ENCODE measurements at regions not wholly inside any gene's neighbourhood (a gene's known extent, or its start where the extent isn't known, plus 50 kb on each side); places are given as distances from the start of the nearest gene placed in this dataset.
A peak's percentile ranks its signal among the peaks of the same experiment; 100 is the strongest.

DNA sequence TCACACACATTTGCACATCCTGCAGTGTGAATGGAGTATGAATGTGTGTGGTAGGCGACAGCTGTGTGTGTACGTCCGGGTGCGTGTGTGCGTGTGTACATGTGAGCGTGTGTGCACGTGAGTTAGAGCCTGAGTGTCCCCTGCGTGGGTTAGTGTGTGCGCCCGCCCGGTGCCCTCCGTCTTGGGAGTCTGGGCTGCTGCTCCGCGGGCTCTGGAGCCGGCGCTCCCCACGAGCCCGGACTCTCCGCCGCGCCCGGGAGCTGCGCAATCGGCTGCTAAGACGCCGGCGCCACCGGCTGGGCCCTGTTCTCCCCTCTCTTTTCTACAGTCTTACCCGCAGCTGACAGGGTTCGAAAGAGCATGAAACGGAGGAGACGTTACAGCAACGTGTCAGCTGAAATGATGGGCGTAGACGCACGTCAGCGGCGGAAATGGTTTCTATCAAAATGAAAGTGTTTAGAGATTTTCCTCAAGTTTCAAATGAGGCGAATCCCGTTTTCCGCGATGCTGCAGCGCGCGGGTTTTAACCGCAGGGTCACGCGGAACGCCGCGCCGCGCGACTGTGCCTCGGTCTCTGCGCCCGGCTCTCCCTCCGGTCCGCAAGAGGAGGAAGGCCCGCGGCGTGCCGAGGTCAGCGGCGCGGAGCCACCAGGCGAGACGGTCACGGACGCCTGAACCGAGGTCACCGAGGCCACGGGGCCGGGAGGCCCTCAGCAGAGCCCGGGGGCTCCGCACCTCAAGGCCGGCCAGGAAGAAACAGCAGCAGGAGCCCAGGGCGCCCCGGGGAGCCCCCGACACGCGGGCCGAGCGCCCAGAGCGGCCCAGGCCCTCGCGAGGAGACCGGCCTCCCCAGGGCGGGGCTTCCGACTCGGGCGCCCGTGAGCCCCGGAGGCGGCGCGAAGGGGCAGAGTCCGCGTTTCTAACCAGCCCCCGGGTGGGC, 95.3 kb upstream of the BHLHE23 start:
- DNase-seq = peak; percentile 89
- Histone ChIP-seq H3K4me3 (ENCODE audit: insufficient read depth, low read depth, low read length) (peak overlapping the region; percentile 41), H3K27me3 (ENCODE audit: control insufficient read depth, insufficient read depth, low read length) (peaks cover 37% of the 10 kb centered on the region), H3K36me3 (replicated peaks; ENCODE audit: control insufficient read depth, insufficient read depth, low read length) (no peaks in the 10 kb centered on the region)

DNA sequence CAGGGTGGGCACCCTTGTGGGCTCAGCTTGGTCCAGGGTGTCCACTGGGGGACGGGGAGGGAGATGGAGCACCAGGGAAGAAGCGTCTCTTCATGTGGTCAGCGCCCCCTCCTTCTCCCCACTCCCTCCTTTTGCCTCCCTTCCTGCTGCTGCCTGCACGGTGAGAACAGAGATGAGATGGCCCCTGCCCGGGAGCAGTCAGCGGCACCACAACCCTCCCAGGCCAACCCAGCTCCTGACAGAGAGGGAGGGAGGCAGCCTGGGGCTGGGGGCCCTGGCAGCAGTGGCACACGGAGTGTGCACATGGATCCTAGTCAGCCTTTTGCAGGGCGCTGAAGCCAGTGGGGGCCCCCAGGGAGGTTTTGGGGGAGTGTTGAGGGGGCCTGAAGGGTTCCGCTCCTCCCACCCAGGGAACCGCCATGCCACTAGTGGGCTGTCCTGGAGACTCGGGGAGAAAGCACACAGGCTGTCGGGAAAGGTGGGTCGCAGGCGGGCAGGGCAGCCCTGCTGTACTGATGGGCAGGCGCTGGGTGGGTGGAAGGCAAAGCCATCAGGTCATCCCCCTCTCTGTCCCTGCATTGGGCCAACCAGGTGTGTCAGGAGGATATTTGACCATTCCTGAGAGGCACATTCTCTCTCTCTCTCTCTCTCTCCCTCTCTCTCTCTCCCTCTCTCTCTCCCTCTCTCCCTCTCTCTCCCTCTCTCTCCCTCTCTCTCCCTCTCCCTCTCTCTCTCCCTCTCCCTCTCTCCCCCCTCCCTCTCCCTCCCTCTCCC, 94.3 kb upstream of the BHLHE23 start:
- H3K4me3 ChIP-seq (ENCODE audit: insufficient read depth, low read depth, low read length) = no peak overlapping the region
- no peaks in the 10 kb centered on the region for H3K36me3 ChIP-seq (replicated peaks; ENCODE audit: control insufficient read depth, insufficient read depth, low read length)
- H3K27me3 ChIP-seq (ENCODE audit: control insufficient read depth, insufficient read depth, low read length) = peaks cover 37% of the 10 kb centered on the region
- DNase-seq = peak; percentile 69

DNA sequence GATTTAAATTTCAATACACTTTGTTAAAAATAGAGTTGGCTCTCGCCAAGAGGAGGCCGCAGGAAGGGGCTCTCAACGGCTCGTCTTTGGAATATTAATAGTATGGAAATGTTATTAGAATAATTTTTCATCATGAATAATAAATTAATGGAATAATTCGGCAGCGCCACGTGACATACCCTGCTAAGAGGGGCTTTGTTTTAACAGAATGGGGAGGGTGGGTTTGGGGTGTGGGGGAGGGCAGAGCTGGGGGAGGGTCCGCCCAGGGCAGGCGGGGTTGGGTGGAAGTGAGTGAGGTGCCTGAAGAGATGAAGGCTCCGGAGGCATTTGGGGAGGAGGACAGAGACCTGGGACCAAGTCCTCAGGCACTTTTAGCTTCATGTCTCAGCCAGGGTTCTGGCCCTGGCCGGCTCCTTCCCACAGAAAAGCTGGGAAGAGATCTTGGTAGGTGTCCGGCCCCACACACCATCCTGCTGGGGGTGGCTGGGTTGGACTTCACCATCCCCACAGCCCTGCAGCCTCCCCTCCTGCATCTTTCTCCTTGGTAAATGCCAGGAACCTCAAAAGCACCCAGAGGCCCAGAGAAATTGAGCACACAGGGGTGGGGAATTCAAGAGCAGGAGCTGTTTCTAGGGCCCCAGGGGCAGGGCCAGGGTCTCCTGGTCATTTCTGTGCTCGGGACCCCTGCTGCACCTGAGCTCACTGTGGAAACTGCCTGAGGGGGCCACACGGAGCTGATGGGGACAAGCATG, 93.6 kb upstream of the BHLHE23 start:
- peak; percentile 70 for DNase-seq
- no peak overlapping the region for H3K4me3 ChIP-seq (ENCODE audit: insufficient read depth, low read depth, low read length)

GRCh38 chr20:63099456-63100173, 92.9 kb upstream of the BHLHE23 start:
- H3K4me3 ChIP-seq (ENCODE audit: insufficient read depth, low read depth, low read length) = no peak overlapping the region
- no peaks in the 10 kb centered on the region for H3K36me3 ChIP-seq (replicated peaks; ENCODE audit: control insufficient read depth, insufficient read depth, low read length)
- DNase-seq = peak; percentile 67
- peaks cover 37% of the 10 kb centered on the region for H3K27me3 ChIP-seq (ENCODE audit: control insufficient read depth, insufficient read depth, low read length)

More for the DNA sequence above, 93.6 kb upstream of the BHLHE23 start:
- Histone ChIP-seq H3K27me3 (ENCODE audit: control insufficient read depth, insufficient read depth, low read length) (peaks cover 37% of the 10 kb centered on the region), H3K36me3 (replicated peaks; ENCODE audit: control insufficient read depth, insufficient read depth, low read length) (no peaks in the 10 kb centered on the region)

DNA sequence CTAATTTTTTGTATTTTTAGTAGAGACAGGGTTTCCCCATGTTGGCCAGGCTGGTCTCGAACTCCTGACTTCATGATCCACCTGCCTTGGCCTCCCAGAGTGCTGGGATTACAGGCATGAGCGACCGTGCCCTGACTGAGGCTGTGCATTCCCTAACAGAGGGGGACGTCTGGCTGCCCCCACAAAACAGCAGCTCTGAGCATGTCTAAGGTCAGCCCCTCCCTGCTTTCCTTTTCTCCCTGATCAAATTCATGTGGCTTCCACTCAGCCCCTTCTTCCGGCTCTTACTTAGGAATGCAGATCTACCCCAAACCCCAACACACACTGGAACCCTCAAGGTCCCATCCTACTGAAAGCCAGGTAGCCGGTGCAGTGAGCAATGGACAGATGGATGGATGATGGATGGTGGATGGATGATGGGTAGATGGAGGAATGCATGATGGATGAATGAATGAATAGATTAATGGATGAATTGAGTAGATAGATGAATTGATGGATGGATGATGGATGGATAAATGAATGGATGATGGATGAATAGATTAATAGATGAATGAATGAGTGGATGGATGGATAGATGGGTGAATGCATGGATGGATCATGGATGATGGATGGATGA, 91.5 kb upstream of the BHLHE23 start:
- DNase-seq = peak; percentile 24
- Histone ChIP-seq H3K4me3 (ENCODE audit: insufficient read depth, low read depth, low read length) (no peak overlapping the region), H3K27me3 (ENCODE audit: control insufficient read depth, insufficient read depth, low read length) (peaks cover 37% of the 10 kb centered on the region), H3K36me3 (replicated peaks; ENCODE audit: control insufficient read depth, insufficient read depth, low read length) (no peaks in the 10 kb centered on the region)

DNA sequence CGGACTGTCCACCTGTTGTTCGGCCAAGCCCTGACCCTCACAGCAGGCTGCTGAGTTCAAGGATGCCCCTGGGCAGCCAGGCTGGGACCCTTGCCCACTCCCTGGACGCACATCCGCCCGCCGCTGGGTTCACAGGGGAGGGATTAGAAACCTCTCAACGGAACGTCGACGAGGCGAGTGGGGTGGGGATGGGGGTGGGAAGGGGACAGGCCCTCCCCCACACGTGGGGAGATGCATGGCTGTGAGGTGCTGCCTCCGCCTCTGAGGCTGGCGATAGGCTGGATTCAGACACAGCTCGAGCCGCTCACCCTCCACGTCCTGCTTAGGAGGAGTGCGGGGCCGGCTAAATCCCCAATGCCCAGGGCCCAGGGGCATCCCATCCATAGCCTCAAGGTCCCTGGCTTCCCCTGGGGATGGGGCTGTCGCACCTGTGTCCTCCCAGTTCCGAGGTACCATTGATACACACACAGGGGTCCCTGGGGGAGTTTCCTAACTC, 90.6 kb upstream of the BHLHE23 start:
- Histone ChIP-seq H3K27me3 (ENCODE audit: control insufficient read depth, insufficient read depth, low read length) (peaks cover 30% of the 10 kb centered on the region), H3K36me3 (replicated peaks; ENCODE audit: control insufficient read depth, insufficient read depth, low read length) (no peaks in the 10 kb centered on the region), H3K4me3 (ENCODE audit: insufficient read depth, low read depth, low read length) (no peak overlapping the region)
- DNase-seq = peak; percentile 41

DNA sequence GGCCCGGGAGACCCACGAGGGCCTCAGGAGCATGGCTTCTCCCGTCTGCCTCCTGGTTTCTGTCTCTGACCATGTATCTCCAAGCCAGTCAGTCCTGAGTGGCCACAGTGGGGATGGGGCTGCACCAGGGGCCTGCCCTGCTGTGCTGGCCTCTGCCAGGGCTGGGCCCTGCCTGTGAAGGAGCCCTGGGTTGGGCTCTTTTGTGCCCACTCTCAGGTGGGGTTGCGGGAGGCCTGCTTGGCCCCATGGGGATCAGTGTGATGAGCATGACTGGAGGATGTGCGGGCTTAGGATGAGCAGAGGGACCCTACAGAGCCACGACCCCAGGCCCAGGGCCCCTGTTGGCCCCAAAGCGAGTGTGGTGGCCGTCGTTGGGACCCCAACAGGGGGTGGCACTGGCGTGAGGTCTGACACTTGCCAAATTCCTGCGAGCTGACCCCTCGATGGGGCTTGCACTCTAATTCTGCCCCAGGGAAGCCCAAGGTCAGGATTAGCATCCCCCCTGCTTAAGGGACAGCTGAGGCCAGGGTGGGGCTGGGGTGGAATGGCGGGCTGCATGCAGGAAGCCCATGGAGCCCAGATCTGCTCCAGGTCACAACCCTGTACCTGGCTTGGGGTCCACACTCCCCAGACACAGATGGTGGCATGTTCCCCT, 90.0 kb upstream of the BHLHE23 start:
- Histone ChIP-seq H3K36me3 (replicated peaks; ENCODE audit: control insufficient read depth, insufficient read depth, low read length) (no peaks in the 10 kb centered on the region), H3K27me3 (ENCODE audit: control insufficient read depth, insufficient read depth, low read length) (peaks cover 24% of the 10 kb centered on the region), H3K4me3 (ENCODE audit: insufficient read depth, low read depth, low read length) (no peak overlapping the region)
- DNase-seq = peak; percentile 56

DNA sequence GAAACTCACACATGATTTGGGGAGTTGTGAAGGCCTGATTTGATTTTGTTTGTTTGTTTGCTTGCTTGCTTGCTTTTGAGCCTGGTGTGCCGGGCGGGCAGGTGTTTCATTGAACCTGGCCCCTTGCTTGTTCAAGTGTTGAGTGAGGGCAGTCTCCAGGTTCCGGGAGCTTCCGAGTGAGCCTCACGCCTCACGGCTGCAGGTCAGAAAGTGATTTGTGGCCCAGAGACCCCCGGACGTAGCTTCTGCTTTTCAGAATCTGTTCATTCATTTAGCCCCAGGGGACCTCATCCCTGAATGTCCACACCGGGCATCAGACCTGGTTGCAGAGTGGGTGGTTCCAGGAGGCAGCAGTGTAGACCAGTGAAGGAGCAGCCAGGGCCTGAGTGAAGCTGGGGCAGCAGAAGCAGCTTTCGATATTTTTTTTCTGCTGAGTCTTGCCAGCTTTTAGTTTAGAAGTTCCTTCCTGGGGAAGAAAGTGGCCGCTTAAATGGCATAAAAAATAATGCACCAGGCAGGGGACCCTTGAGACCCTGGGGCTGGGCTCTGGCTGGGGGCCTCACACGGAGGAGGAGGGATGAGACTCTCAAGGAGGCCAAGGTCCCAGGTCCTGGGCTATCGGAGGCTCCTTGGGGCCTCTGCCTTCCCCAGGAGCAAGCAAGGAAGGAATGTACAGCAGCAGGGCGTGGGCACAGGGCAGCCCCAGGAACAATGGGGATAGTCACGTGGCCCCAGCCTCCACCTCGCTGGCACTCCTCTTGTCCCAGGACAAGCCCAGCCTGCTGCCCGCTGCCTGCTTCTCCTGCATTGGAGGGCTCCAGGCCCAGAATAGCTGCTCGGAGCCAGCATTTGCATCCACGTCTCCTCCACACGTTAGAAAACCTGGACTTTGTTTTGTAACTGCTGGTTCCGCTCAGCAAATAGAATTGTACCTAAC, 89.2 kb upstream of the BHLHE23 start:
- H3K36me3 ChIP-seq (replicated peaks; ENCODE audit: control insufficient read depth, insufficient read depth, low read length) = no peaks in the 10 kb centered on the region
- H3K27me3 ChIP-seq (ENCODE audit: control insufficient read depth, insufficient read depth, low read length) = peaks cover 16% of the 10 kb centered on the region
- no peak overlapping the region for H3K4me3 ChIP-seq (ENCODE audit: insufficient read depth, low read depth, low read length)
- peak; percentile 62 for DNase-seq

GRCh38 chr20:63094767-63095499, 88.2 kb upstream of the BHLHE23 start:
- Histone ChIP-seq H3K27me3 (ENCODE audit: control insufficient read depth, insufficient read depth, low read length) (peaks cover 8% of the 10 kb centered on the region), H3K36me3 (replicated peaks; ENCODE audit: control insufficient read depth, insufficient read depth, low read length) (no peaks in the 10 kb centered on the region), H3K4me3 (ENCODE audit: insufficient read depth, low read depth, low read length) (no peak overlapping the region)
- DNase-seq = peak; percentile 53

- H3K36me3 ChIP-seq (replicated peaks; ENCODE audit: control insufficient read depth, insufficient read depth, low read length) = no peaks in the 10 kb centered on the region
- DNase-seq = no peak
- peaks cover 3% of the 10 kb centered on the region for H3K27me3 ChIP-seq (ENCODE audit: control insufficient read depth, insufficient read depth, low read length)
- H3K4me3 ChIP-seq (ENCODE audit: insufficient read depth, low read depth, low read length) = no peak overlapping the region
These were observed 87.4 kb upstream of the BHLHE23 start for GRCh38 chr20:63093966-63094766.

GRCh38 chr20:63092660-63093215, 86.0 kb upstream of the BHLHE23 start:
- Histone ChIP-seq H3K4me3 (ENCODE audit: insufficient read depth, low read depth, low read length) (no peak overlapping the region), H3K27me3 (ENCODE audit: control insufficient read depth, insufficient read depth, low read length) (no peaks in the 10 kb centered on the region), H3K36me3 (replicated peaks; ENCODE audit: control insufficient read depth, insufficient read depth, low read length) (no peaks in the 10 kb centered on the region)
- DNase-seq = no peak
